ENCODE measurements at regions not wholly inside any gene's neighbourhood (a gene's known extent, or its start where the extent isn't known, plus 50 kb on each side); places are given as distances from the start of the nearest gene placed in this dataset.

DNA sequence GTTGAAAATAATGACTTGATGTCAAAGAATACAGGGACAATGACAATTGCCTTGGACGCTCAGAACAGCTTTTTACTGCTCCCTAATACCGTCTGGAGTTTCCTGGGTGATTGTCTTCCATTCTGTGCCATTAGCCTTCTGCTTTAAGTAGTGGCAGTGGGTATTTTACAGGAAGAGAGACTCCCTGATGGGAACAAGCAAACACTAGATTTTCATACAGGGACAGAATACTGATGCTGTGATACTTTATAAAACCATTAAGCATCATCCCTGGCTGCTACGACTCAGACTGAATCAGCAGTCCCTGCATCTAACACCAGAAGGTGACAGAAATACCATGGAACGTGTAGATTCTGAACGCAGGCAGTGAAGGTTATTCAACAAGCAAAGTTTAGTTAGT, 635.4 kb upstream of the GOT2 start:
- no peak for DNase-seq (ENCODE audit: low spot score in 2 of 2)
- WGBS = 72% methylated on average over 5 of the region's 5 CpGs
- Histone ChIP-seq H3K27me3 (no peaks in the 10 kb centered on the region), H3K27ac (no peak overlapping the region), H3K4me3 (no peak overlapping the region), H3K4me1 (no peaks in the 10 kb centered on the region), H3K36me3 (no peaks in the 10 kb centered on the region), H3K9me3 (no peaks in the 10 kb centered on the region)
- TF ChIP-seq POLR2A (IDR thresholded peaks at IDR 0.05) (no peak), POLR2AphosphoS5 (IDR thresholded peaks at IDR 0.05) (no peak), EP300 (IDR thresholded peaks at IDR 0.05) (no peak)
- TF ChIP-seq, protein P1, sequence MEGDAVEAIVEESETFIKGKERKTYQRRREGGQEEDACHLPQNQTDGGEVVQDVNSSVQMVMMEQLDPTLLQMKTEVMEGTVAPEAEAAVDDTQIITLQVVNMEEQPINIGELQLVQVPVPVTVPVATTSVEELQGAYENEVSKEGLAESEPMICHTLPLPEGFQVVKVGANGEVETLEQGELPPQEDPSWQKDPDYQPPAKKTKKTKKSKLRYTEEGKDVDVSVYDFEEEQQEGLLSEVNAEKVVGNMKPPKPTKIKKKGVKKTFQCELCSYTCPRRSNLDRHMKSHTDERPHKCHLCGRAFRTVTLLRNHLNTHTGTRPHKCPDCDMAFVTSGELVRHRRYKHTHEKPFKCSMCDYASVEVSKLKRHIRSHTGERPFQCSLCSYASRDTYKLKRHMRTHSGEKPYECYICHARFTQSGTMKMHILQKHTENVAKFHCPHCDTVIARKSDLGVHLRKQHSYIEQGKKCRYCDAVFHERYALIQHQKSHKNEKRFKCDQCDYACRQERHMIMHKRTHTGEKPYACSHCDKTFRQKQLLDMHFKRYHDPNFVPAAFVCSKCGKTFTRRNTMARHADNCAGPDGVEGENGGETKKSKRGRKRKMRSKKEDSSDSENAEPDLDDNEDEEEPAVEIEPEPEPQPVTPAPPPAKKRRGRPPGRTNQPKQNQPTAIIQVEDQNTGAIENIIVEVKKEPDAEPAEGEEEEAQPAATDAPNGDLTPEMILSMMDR (IDR thresholded peaks at IDR 0.05) = no peak

DNA sequence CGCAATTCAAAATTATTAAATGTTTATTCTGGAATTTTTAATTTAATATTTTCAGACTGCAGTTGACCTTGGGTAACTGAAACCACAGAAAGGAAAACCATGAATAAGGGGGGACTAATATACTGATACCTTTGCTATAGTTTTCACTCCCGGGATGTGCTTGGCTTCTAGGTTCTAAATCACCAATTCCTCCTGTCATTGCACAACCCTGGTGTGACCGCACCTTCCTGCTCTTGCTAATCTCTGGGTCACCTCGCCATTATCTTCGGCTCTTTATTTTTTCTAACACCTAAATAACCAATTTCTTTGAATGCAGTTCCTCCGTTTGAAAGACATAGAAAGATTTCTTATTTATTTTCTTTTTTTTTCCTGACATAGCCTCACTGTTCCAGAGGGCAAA, 634.5 kb upstream of the GOT2 start:
- WGBS = 86% methylated on average over 6 of the region's 6 CpGs
- DNase-seq (ENCODE audit: low spot score in 2 of 2) = no peak

DNA sequence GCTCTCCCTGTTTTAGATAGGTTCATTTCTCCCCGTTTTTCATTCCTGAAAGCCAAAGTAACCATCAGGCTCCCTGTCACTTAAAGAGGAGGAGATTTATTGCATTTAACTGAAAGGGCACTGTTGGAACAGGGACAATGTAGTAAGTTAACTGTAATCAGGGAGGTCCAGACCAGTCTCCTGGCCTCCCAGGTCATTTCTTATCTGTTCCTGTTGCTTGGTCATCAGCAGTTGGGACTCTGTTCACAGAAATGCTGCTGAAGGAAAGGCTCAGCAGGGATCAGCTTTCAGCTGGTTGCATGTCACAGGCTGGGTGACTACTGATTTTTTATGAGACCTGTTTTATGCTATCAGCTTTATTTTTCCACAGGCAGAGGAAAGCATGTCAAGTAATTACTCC, 622.6 kb upstream of the GOT2 start:
- Histone ChIP-seq H3K36me3 (no peaks in the 10 kb centered on the region), H3K4me1 (no peaks in the 10 kb centered on the region), H3K27ac (no peak overlapping the region), H3K9me3 (no peaks in the 10 kb centered on the region), H3K27me3 (no peaks in the 10 kb centered on the region), H3K4me3 (no peak overlapping the region)
- DNase-seq (ENCODE audit: low spot score in 2 of 2) = no peak
- TF ChIP-seq POLR2AphosphoS5 (IDR thresholded peaks at IDR 0.05) (no peak), POLR2A (IDR thresholded peaks at IDR 0.05) (no peak)
- TF ChIP-seq, protein P1 (IDR thresholded peaks at IDR 0.05) = no peak
- 48% methylated on average over 1 of the region's 1 CpG for WGBS

More for the DNA sequence above, 634.5 kb upstream of the GOT2 start:
- TF ChIP-seq, protein P1 (IDR thresholded peaks at IDR 0.05) = no peak
- TF ChIP-seq POLR2A (IDR thresholded peaks at IDR 0.05) (no peak), EP300 (IDR thresholded peaks at IDR 0.05) (no peak), POLR2AphosphoS5 (IDR thresholded peaks at IDR 0.05) (no peak)
- H3K27ac ChIP-seq = no peak overlapping the region
- no peaks in the 10 kb centered on the region for H3K4me1 ChIP-seq
- H3K27me3 ChIP-seq = no peaks in the 10 kb centered on the region
- H3K36me3 ChIP-seq = no peaks in the 10 kb centered on the region
- no peak overlapping the region for H3K4me3 ChIP-seq
- H3K9me3 ChIP-seq = no peaks in the 10 kb centered on the region

DNA sequence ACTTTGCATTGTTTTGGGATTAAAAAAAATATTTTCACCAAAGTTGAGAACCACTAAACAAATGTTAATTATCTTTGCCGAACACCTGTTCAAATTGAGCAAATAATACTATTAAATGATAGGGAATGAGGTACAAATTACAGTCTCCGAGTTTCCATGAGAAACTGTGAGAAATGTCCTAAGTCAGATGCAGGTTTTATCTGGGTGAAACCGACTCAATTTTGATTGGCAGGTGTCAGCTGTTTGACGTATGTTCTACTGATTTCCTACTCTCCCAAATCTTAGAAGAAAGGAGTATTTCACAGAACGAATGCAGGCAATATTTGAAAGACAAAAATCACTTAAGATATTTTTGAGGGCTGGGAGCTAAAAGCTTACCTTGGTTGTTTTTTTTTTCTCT, 622.0 kb upstream of the GOT2 start:
- Histone ChIP-seq H3K27me3 (no peaks in the 10 kb centered on the region), H3K9me3 (no peaks in the 10 kb centered on the region), H3K4me1 (no peaks in the 10 kb centered on the region), H3K4me3 (no peak overlapping the region), H3K27ac (no peak overlapping the region), H3K36me3 (no peaks in the 10 kb centered on the region)
- 76% methylated on average over 5 of the region's 5 CpGs for WGBS
- no peak for DNase-seq (ENCODE audit: low spot score in 2 of 2)
- TF ChIP-seq, protein P1 (IDR thresholded peaks at IDR 0.05) = no peak
- no peak for TF ChIP-seq EP300 (IDR thresholded peaks at IDR 0.05)
- TF ChIP-seq POLR2AphosphoS5 (IDR thresholded peaks at IDR 0.05) = no peak
- TF ChIP-seq POLR2A (IDR thresholded peaks at IDR 0.05) = no peak

DNA sequence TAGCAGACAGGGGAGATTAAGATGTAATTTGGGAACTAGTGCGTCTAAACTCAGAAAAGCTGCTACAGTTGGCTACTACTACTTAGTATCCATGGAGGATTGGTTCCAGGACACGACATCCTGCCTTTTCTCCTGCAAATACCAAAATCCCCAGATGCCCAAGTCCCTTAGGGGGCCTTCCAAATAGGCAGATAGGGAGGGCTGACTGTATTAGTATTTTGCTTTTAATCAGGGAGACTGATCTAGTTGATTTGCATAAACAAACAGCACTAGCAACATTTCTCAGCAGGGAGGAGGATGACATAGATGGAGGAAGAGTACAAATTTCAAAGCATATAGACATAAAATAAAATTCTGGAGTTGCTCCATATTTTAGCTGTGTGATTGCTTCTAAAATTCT, 621.6 kb upstream of the GOT2 start:
- no peak for DNase-seq (ENCODE audit: low spot score in 2 of 2)
- Histone ChIP-seq H3K36me3 (no peaks in the 10 kb centered on the region), H3K27ac (no peak overlapping the region), H3K4me3 (no peak overlapping the region), H3K9me3 (no peaks in the 10 kb centered on the region), H3K27me3 (no peaks in the 10 kb centered on the region), H3K4me1 (no peaks in the 10 kb centered on the region)
- TF ChIP-seq, protein P1 (IDR thresholded peaks at IDR 0.05) = no peak
- TF ChIP-seq POLR2A (IDR thresholded peaks at IDR 0.05) (no peak), POLR2AphosphoS5 (IDR thresholded peaks at IDR 0.05) (no peak), EP300 (IDR thresholded peaks at IDR 0.05) (no peak)
- whole genome bisulfite sequencing = 12% methylated on average over 2 of the region's 2 CpGs
